GM19438 (cell line): ENCODE measurements at regions not wholly inside any gene's neighbourhood (a gene's known extent, or its start where the extent isn't known, plus 50 kb on each side); places are given as distances from the start of the nearest gene placed in this dataset.

Source experiments
- ATAC-seq: cut with Tn5 transposase; IDR thresholded peaks from one replicate; pipeline ENCODE4 v1.9.1; 2021; ENCODE audit warnings: low read depth; ENCODE audit not compliant: unreplicated experiment

DNA sequence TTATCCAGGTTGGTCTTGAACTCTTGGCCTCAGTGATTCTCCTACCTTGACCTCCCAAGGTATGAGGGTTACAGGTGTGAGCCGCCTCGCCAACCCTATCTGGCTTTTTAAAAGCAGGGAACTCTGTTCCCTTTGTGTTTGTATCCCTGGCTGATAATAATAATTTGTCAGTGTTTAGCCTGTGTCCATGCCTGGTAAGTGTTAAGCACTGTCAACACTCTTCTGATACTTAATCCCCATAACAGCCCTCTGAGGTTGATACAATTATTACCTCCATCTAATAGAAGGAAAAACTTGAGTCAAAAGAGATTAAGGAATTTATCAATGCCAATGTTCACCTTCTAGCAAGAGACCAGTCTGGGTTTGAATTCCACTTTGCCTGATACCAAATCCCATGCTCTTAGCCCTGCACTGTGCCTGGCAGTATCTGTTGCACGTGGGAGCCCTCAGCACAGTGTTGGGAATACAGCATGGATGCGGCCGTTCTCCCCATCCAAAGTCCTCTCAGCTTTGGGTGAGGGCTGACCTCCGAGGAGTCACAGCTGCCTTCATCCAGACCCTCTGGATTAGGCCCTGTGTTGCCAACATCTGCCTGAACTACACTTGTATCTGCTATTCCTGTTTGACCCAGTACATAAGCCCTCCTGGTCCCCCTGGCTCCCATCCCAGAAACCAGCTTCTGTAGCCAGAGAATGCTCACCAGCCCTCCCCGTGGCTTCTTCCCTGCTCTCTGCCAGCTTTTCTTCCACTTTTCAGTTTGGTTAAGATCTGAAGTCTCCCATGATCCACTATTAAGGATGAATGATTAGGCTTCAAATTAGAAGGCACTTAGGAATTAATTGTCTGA, 335.6 kb upstream of the ASIC2 start:
- ATAC-seq, result no peak

DNA sequence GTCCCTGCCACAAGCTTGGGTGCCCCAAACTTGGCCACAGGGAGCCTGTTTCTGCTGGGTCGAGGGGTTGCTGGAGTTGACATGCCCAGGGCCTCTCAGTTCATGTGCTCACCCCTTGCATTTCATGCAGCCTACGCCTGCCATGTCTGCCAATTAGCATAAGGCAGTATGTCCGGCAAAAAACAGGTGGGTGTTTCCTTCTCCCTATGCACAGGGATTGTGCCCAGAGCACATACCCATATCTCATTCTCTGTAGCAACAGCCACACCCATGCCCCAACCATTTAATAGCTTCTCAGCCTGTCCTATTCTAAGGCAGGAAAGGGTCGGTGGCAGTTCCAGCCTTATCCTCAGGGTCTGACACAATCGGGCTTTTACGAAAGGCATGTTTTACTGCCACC, 340.4 kb upstream of the ASIC2 start:
- no peak for ATAC-seq

GRCh38 chr17:33637534-33637933, 344.4 kb upstream of the ASIC2 start:
- no peak for ATAC-seq

DNA sequence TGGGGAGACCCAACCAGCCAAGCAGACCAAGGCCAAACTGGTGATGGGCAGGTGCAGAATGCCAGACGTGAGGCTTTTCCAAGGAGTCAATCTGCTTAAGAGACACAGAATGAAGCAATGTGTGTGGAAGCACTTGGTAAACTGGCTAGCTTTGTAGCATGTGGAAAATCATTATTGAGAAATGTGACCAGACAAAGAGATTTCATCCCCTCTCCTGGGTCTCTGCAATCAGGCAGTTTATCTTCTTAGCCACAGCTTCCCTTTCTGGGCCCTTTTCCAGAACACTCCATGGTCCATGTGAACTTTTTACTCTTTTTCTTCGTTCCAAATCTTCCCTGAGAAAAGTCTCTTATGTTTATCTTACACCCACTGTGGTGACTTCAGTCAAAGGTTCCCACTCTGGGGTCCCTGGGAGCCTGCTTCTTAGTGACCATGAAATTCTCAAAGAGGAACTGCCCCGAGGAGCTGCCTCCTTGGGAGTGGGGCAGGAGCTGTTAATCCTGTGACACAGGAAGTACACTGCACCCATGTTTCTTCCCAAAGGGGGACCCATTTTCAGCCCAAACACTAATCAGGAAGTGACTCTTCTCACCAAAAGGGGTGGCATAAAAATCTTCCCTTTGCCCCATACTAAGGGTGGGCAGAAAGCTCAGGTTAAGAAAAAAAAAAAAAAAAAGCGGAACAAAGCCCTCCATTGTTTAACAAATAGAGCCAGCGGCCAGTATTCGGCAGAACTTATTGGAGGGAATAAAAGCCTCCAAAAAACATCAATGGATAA, 346.2 kb upstream of the ASIC2 start:
- no peak for ATAC-seq

- ATAC-seq, result no peak
Observed at GRCh38 chr17:33640629-33641028, 347.5 kb upstream of the ASIC2 start.

GRCh38 chr17:33642002-33642401, 348.9 kb upstream of the ASIC2 start:
- ATAC-seq, result no peak

DNA sequence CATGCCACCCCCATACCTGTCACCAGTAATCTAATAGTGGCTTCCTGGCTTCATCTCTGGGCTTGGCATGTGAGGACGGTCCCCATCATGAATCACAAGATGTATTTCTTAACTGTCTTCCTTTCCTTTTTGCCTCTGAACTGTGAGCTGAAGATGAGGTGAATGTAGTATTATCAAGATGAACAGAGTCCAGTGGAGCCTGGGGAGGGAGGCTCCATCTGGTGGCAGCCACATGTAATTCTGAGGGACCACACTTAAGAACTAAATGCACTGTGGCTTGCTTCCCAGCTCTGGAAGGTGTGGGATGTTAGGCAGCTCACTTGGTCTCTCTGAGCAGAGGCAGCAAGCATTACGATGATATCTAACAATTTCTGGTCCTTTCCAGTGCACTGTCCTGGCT, 354.9 kb upstream of the ASIC2 start:
- ATAC-seq, result no peak

- no peak for ATAC-seq
Observed at GRCh38 chr17:33650304-33650703, 357.2 kb upstream of the ASIC2 start.

DNA sequence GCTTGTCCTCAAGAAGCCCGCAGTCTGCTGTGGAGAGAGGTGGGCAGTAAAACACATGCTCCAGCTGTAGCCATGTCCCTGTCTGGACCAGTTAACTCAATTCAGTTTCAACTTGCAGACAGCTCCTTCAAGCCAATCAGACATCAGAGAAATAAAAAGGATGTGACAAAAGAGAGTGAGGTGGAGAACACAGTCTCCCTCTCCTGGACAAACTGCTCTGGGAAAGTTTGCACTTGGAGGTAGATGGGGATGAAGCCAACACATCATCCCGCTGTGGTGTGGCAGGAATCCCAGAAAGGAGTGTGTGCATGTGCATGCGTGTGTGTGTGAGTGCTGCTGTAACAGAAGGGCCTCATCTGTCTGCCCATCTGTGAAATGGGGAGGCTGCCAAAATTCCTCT, 358.6 kb upstream of the ASIC2 start:
- ATAC-seq, result no peak

- no peak for ATAC-seq
Observed at GRCh38 chr17:33652731-33653398, 359.8 kb upstream of the ASIC2 start.

GRCh38 chr17:33653399-33653788, 360.3 kb upstream of the ASIC2 start:
- ATAC-seq, result no peak

DNA sequence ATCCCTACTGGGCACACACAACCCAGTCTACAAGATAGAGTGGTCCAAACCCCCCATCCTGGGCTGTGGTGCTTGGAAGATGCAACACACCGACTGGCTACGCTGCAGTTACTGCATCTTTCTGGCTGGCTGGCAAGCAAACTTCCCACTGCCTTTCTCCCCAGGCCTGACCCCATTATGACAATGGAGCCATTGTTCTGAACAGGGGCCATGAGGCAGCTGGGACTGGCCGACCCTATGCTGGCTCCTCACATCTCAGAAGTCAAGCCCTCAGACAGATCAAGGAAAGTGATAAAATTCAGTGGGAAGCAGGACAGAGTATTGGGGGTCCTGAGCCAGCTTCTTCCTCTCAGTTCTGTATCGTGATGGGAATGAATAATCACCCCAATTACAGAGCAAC, 364.1 kb upstream of the ASIC2 start:
- ATAC-seq, result no peak

DNA sequence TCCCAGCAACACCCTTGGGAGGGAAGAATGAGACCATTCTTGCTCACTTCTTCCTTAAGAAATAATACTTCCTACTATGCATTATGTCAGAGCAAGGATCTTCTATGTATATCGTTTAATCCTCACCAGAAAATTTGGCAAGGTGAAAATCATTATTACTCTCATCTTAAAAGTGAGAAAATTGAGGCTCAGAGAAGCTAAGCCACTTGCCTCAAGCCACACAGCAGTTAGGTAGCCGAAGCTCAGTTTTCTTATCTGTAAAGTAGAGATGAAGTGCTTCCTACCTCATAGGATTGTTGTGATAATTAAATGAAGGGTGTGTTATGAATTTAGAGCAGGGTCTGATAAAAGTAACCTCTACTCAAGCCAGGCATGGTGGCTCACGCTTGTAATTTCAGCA, 368.9 kb upstream of the ASIC2 start:
- ATAC-seq, result no peak

- ATAC-seq, result no peak
Observed at GRCh38 chr17:33664116-33664840, 371.2 kb upstream of the ASIC2 start.

- ATAC-seq, result no peak
Observed at GRCh38 chr17:33667052-33667509, 374.0 kb upstream of the ASIC2 start.

DNA sequence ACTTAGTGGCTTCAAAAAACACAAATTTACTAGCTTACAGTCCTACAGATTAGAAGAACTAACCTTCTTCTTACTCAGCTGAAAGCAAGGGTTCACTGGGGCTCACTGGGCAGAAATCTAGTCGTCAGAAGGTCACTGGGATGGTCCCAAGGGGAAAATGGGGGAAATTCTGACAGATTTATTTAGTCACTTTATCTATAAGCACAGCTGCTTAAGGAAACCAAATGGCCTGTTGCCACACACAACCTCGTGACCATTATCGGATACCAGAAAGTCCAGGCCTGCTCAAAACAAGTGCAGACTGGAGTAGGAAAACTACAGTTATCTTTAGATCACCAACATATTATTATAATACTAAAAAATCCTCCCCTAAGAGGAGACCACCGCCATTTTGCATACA, 374.6 kb upstream of the ASIC2 start:
- ATAC-seq, result no peak

DNA sequence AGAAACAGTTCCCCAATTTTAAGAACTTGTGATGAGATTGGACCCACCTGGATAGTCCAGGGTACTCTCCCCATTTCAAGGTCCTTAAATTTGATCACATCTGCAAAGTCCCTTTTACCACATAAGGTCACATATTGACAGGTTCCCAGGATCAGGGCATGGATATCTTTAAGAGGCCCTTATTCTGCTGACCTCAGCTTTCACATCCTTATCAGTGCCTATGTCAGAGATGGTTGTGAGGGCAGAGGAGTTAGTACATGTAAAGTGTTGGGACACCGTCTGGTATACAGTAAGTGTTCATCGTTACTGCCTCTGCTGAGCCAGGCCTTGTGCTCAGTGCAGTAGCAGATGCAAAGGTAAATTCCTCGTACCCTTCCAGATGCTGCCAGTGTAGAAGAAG, 375.4 kb upstream of the ASIC2 start:
- ATAC-seq, result no peak

DNA sequence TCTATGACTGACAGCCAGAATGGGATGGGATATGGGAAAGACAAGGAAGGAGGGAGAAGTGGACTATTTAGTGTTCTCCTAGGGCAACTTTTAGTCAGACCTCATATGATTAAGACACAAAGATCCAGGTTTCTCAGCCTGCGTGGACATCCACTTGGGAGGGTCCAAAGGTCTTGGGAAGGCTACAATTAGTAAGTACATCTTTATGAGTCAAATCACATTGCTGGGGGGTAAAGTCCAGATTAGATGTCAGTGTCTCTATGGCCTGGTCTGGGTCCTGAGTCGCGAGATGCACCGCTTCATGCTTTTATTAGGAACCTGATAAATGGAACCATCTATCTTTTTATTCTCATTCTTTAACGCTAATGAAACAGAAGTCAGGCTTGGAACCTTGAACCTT, 378.4 kb upstream of the ASIC2 start:
- ATAC-seq, result no peak

DNA sequence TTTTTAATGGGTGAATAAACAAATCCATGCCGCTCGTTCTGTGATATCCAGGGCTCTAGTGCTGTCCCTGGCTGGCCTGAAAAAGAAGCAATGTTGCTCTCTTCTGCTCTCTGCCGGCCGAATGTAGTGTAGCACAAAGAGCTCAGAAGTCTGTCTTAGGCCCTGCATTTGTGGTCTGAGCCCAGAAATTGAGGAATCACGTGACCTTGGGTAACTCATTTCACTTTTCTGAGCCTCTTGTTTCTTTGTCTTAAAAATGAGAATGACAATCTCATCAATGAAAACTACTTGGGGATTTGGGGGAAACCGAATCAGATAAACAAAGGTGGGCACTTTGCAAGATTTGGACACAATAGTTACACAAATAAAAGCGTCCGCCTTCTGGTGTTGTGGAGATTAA, 381.6 kb upstream of the ASIC2 start:
- no peak for ATAC-seq

- no peak for ATAC-seq
Observed at GRCh38 chr17:33676444-33676843, 383.3 kb upstream of the ASIC2 start.

DNA sequence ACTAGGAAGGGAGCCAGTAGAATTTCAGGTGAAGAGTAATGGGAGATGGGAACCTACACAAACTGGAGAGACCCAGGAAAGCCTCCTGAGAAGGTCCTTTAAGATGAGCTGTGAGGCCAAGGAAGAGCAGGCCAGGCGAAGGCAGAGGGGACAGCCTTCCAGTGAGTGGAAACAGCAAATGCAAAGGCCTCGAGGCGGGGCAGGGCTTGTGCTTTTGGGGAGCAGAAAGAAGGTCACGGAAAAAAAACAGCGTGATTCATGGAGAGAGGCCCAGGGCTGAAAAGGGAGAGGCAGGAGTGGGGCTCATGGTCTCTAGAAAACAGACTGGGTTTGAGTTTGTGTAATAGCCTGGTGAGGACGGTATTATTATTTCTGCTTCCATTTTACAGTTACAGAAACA, 386.5 kb upstream of the ASIC2 start:
- ATAC-seq, result no peak
